ENCODE measurements at regions not wholly inside any gene's neighbourhood (a gene's known extent, or its start where the extent isn't known, plus 50 kb on each side); places are given as distances from the start of the nearest gene placed in this dataset.

- Mint-ChIP-seq H3K9me3 (no peaks in the 10 kb centered on the region), H3K4me1 (peaks cover 8% of the 10 kb centered on the region), H3K27me3 (peaks cover 6% of the 10 kb centered on the region), H3K36me3 (ENCODE audit: low read depth) (no peaks in the 10 kb centered on the region), H3K27ac (no peak overlapping the region), H3K4me3 (no peak overlapping the region)
- DNase-seq (no peak), ATAC-seq (no peak)
Measured at GRCh38 chr1:230545181-230545580, 97.1 kb upstream of the COG2 start.

- no peak overlapping the region for H3K27ac Mint-ChIP-seq
- ATAC-seq: no peak
- H3K4me1 Mint-ChIP-seq: peaks cover 8% of the 10 kb centered on the region
Measured at GRCh38 chr1:230544758-230545157, 97.5 kb upstream of the COG2 start.

GRCh38 chr1:230543085-230543484, 99.2 kb upstream of the COG2 start:
- Mint-ChIP-seq H3K9me3 (no peaks in the 10 kb centered on the region), H3K27me3 (peaks cover 11% of the 10 kb centered on the region), H3K4me3 (no peak overlapping the region), H3K27ac (no peak overlapping the region), H3K36me3 (ENCODE audit: low read depth) (no peaks in the 10 kb centered on the region), H3K4me1 (peaks cover 8% of the 10 kb centered on the region)
- DNase-seq: no peak
- no peak for ATAC-seq

More at GRCh38 chr1:230544758-230545157, 97.5 kb upstream of the COG2 start:
- H3K36me3 Mint-ChIP-seq (ENCODE audit: low read depth): no peaks in the 10 kb centered on the region
- H3K4me3 Mint-ChIP-seq: no peak overlapping the region
- H3K27me3 Mint-ChIP-seq: peaks cover 6% of the 10 kb centered on the region
- DNase-seq: no peak
- no peaks in the 10 kb centered on the region for H3K9me3 Mint-ChIP-seq

- H3K27me3 Mint-ChIP-seq: peaks cover 11% of the 10 kb centered on the region
- DNase-seq: no peak
Measured at GRCh38 chr1:230542681-230543080, 99.6 kb upstream of the COG2 start.

GRCh38 chr1:230542054-230542453, 100.2 kb upstream of the COG2 start:
- DNase-seq: peak; percentile 6
- no peak overlapping the region for H3K27ac Mint-ChIP-seq
- no peaks in the 10 kb centered on the region for H3K36me3 Mint-ChIP-seq (ENCODE audit: low read depth)
- peaks cover 8% of the 10 kb centered on the region for H3K4me1 Mint-ChIP-seq
- ATAC-seq: peak; percentile 95
- no peak overlapping the region for H3K4me3 Mint-ChIP-seq
- H3K27me3 Mint-ChIP-seq: peaks cover 14% of the 10 kb centered on the region
- no peaks in the 10 kb centered on the region for H3K9me3 Mint-ChIP-seq

More at GRCh38 chr1:230542681-230543080, 99.6 kb upstream of the COG2 start:
- H3K4me3 Mint-ChIP-seq: no peak overlapping the region
- no peaks in the 10 kb centered on the region for H3K9me3 Mint-ChIP-seq
- H3K36me3 Mint-ChIP-seq (ENCODE audit: low read depth): no peaks in the 10 kb centered on the region
- ATAC-seq: no peak
- H3K4me1 Mint-ChIP-seq: peaks cover 8% of the 10 kb centered on the region
- no peak overlapping the region for H3K27ac Mint-ChIP-seq

GRCh38 chr1:230541306-230541705, 101.0 kb upstream of the COG2 start:
- no peak for ATAC-seq
- H3K4me3 Mint-ChIP-seq: no peak overlapping the region
- DNase-seq: no peak
- H3K36me3 Mint-ChIP-seq (ENCODE audit: low read depth): no peaks in the 10 kb centered on the region
- no peaks in the 10 kb centered on the region for H3K9me3 Mint-ChIP-seq
- H3K4me1 Mint-ChIP-seq: peaks cover 8% of the 10 kb centered on the region
- no peak overlapping the region for H3K27ac Mint-ChIP-seq
- peaks cover 14% of the 10 kb centered on the region for H3K27me3 Mint-ChIP-seq

GRCh38 chr1:230540421-230541155, 101.7 kb upstream of the COG2 start:
- Mint-ChIP-seq H3K4me1 (peaks cover 8% of the 10 kb centered on the region), H3K27me3 (peaks cover 13% of the 10 kb centered on the region), H3K27ac (no peak overlapping the region), H3K36me3 (ENCODE audit: low read depth) (no peaks in the 10 kb centered on the region), H3K4me3 (no peak overlapping the region), H3K9me3 (no peaks in the 10 kb centered on the region)
- no peak for ATAC-seq
- no peak for DNase-seq

GRCh38 chr1:230537456-230537855, 104.8 kb upstream of the COG2 start:
- Mint-ChIP-seq H3K4me1 (peaks cover 8% of the 10 kb centered on the region), H3K27me3 (peaks cover 8% of the 10 kb centered on the region), H3K4me3 (no peak overlapping the region), H3K9me3 (peaks cover 15% of the 10 kb centered on the region), H3K36me3 (ENCODE audit: low read depth) (peaks cover 5% of the 10 kb centered on the region), H3K27ac (no peak overlapping the region)
- DNase-seq (no peak), ATAC-seq (no peak)

GRCh38 chr1:230536641-230537155, 105.6 kb upstream of the COG2 start:
- no peak overlapping the region for H3K27ac Mint-ChIP-seq
- peaks cover under 1% of the 10 kb centered on the region for H3K4me1 Mint-ChIP-seq
- H3K9me3 Mint-ChIP-seq: peaks cover 15% of the 10 kb centered on the region
- no peak overlapping the region for H3K4me3 Mint-ChIP-seq
- H3K27me3 Mint-ChIP-seq: peaks cover 8% of the 10 kb centered on the region
- DNase-seq: no peak
- H3K36me3 Mint-ChIP-seq (ENCODE audit: low read depth): peaks cover 5% of the 10 kb centered on the region
- ATAC-seq: no peak

GRCh38 chr1:230534224-230534623, 108.1 kb upstream of the COG2 start:
- Mint-ChIP-seq H3K4me1 (no peaks in the 10 kb centered on the region), H3K4me3 (no peak overlapping the region)
- ATAC-seq: no peak

GRCh38 chr1:230531103-230531502, 105.0 kb upstream of the PGBD5 start:
- Mint-ChIP-seq H3K4me1 (no peaks in the 10 kb centered on the region), H3K9me3 (peaks cover 15% of the 10 kb centered on the region), H3K36me3 (ENCODE audit: low read depth) (peaks cover 7% of the 10 kb centered on the region), H3K27ac (no peak overlapping the region), H3K4me3 (no peak overlapping the region), H3K27me3 (peaks cover 27% of the 10 kb centered on the region)
- no peak for ATAC-seq
- DNase-seq: no peak

More at GRCh38 chr1:230534224-230534623, 108.1 kb upstream of the COG2 start:
- H3K36me3 Mint-ChIP-seq (ENCODE audit: low read depth): peaks cover 5% of the 10 kb centered on the region
- H3K27me3 Mint-ChIP-seq: peaks cover 17% of the 10 kb centered on the region
- H3K27ac Mint-ChIP-seq: no peak overlapping the region
- no peak for DNase-seq
- H3K9me3 Mint-ChIP-seq: peaks cover 15% of the 10 kb centered on the region

GRCh38 chr1:230519246-230519645, 93.1 kb upstream of the PGBD5 start:
- Mint-ChIP-seq H3K4me1 (no peaks in the 10 kb centered on the region), H3K9me3 (no peaks in the 10 kb centered on the region), H3K36me3 (ENCODE audit: low read depth) (no peaks in the 10 kb centered on the region), H3K4me3 (no peak overlapping the region), H3K27ac (no peak overlapping the region), H3K27me3 (peaks cover 26% of the 10 kb centered on the region)
- DNase-seq: no peak
- no peak for ATAC-seq

- Mint-ChIP-seq H3K36me3 (ENCODE audit: low read depth) (no peaks in the 10 kb centered on the region), H3K27ac (no peak overlapping the region)
Measured at GRCh38 chr1:230518511-230518910, 92.4 kb upstream of the PGBD5 start.

GRCh38 chr1:230517786-230518185, 91.7 kb upstream of the PGBD5 start:
- ATAC-seq (no peak), DNase-seq (no peak)
- Mint-ChIP-seq H3K36me3 (ENCODE audit: low read depth) (no peaks in the 10 kb centered on the region), H3K9me3 (no peaks in the 10 kb centered on the region), H3K4me1 (no peaks in the 10 kb centered on the region), H3K27ac (no peak overlapping the region), H3K4me3 (no peak overlapping the region), H3K27me3 (peaks cover 21% of the 10 kb centered on the region)

More at GRCh38 chr1:230518511-230518910, 92.4 kb upstream of the PGBD5 start:
- H3K27me3 Mint-ChIP-seq: peaks cover 22% of the 10 kb centered on the region
- no peak overlapping the region for H3K4me3 Mint-ChIP-seq
- DNase-seq: no peak
- H3K9me3 Mint-ChIP-seq: no peaks in the 10 kb centered on the region
- no peak for ATAC-seq
- no peaks in the 10 kb centered on the region for H3K4me1 Mint-ChIP-seq

- Mint-ChIP-seq H3K27ac (no peak overlapping the region), H3K9me3 (no peaks in the 10 kb centered on the region), H3K4me1 (no peaks in the 10 kb centered on the region), H3K4me3 (no peak overlapping the region), H3K36me3 (ENCODE audit: low read depth) (no peaks in the 10 kb centered on the region), H3K27me3 (peaks cover 23% of the 10 kb centered on the region)
- ATAC-seq: no peak
- DNase-seq: no peak
Measured at GRCh38 chr1:230517326-230517725, 91.2 kb upstream of the PGBD5 start.

Measured in activated naive CD8-positive, alpha-beta T cell treated with anti-CD3 and anti-CD28 coated beads, Interleukin-2, amount 50 U/mL, for 24 hours (primary cell).